Transverse colon (tissue), 3 donors: ENCODE measurements at regions not wholly inside any gene's neighbourhood (a gene's known extent, or its start where the extent isn't known, plus 50 kb on each side); places are given as distances from the start of the nearest gene placed in this dataset.

Experiments used
- CTCF ChIP-seq, 5 experiments: fragments of 200-600 bp in 3 of 5; fragments of 450-650 bp in 2 of 5; sonication (generic) in 3 of 5; IDR thresholded peaks; 1 replicate in 2 of 5; 2 replicates in 3 of 5; pipeline ENCODE4 v1.5.1; 2016 to 2017; ENCODE audit warnings: antibody characterized with exemption in 5 of 5, inconsistent platforms in 3 of 5, mild to moderate bottlenecking in 2 of 5, moderate library complexity in 1 of 5
- POLR2A ChIP-seq: fragments of 450-650 bp; IDR thresholded peaks from one replicate; pipeline ENCODE4 v1.6.1; 2016; ENCODE audit warnings: antibody characterized with exemption, mild to moderate bottlenecking, moderate library complexity

GRCh38 chr2:215241791-215242305, 70.0 kb upstream of the ATIC start:
- no peak for TF ChIP-seq CTCF (IDR thresholded peaks at IDR 0.05)
- TF ChIP-seq POLR2A, result no peak
